K562 (cell line): ENCODE measurements at regions not wholly inside any gene's neighbourhood (a gene's known extent, or its start where the extent isn't known, plus 50 kb on each side); places are given as distances from the start of the nearest gene placed in this dataset.

Experiments
- ATAC-seq: fragments of 200-7000 bp; cut with Tn5 transposase; 3 replicates; pipeline ENCODE4 v1.9.1; 2020; ENCODE audit warnings: moderate library complexity
- BruUV-seq: library from RNA; stranded (reverse); fragments of 400-500 nt; replicated peaks from 2 replicates; lab custom pipeline; 2021; lab: Mats Ljungman, UMichigan
- CTCF ChIA-PET: fragments of 300-600 bp; formaldehyde crosslinking; extraction: SDS; loops from one replicate; lab custom pipeline; 2021; ENCODE audit warnings: low intra/inter-chr PET ratio; lab: Yijun Ruan, JAX
- POLR2A ChIA-PET: fragments of 300-600, 350-650 bp; sonication (Branson Sonifier 250); formaldehyde crosslinking; extraction: SDS; loops from one replicate; lab custom pipeline; 2021; ENCODE audit warnings: antibody characterized with exemption, inconsistent platforms; lab: Yijun Ruan, JAX
- DNase-seq, 4 experiments: peaks; one replicate each; pipeline versions ENCODE4 v3.0.0 to v3.0.0-alpha.2; 2011 to 2018; ENCODE audit warnings: low spot score in 3 of 4, mixed read lengths in 3 of 4; ENCODE audit errors: extremely low read depth in 1 of 4
- FAIRE-seq: peaks from 2 replicates; lab custom pipeline; 2011; peaks lifted over from hg19 to GRCh38; lab: Jason Lieb, UNC
- H2AFZ ChIP-seq: 2 replicates; pipeline ENCODE4 v1.6.0; 2011; ENCODE audit warnings: low read depth, low read length, control low read depth, inconsistent platforms
- H3K27ac ChIP-seq: fragments of 200-600 bp; 3 replicates; pipeline ENCODE4 v1.8.0; 2011; ENCODE audit warnings: low read depth, mild to moderate bottlenecking, control low read depth, inconsistent platforms, low read length, moderate library complexity, mixed read lengths; ENCODE audit errors: extremely low read depth
- H3K27me3 ChIP-seq, 2 experiments: fragments of 300-600 bp in 1 of 2; 2 replicates in 1 of 2; 3 replicates in 1 of 2; pipeline versions ENCODE4 v1.6.0 to v1.8.0; 2011; ENCODE audit warnings: inconsistent platforms in 2 of 2, low read length in 2 of 2, mild to moderate bottlenecking in 1 of 2, mixed read lengths in 1 of 2, moderate library complexity in 1 of 2; ENCODE audit not compliant: control insufficient read depth in 2 of 2, insufficient read depth in 2 of 2
- H3K36me3 ChIP-seq: fragments of 300-600 bp; 3 replicates; pipeline ENCODE4 v1.8.0; 2011; ENCODE audit warnings: mild to moderate bottlenecking, low read length, inconsistent platforms; ENCODE audit not compliant: control insufficient read depth, insufficient read depth
- H3K4me1 ChIP-seq, 2 experiments: fragments of 200-600 bp in 1 of 2; replicated peaks in 1 of 2; 2 replicates in 1 of 2; 3 replicates in 1 of 2; pipeline versions ENCODE4 v1.5.1 to v1.8.0; 2011; ENCODE audit warnings: inconsistent platforms in 2 of 2, low read length in 2 of 2, mild to moderate bottlenecking in 1 of 2, mixed read lengths in 1 of 2, moderate library complexity in 1 of 2; ENCODE audit not compliant: control insufficient read depth in 2 of 2, insufficient read depth in 2 of 2
- H3K4me2 ChIP-seq: 2 replicates; pipeline ENCODE4 v1.6.1; 2011; ENCODE audit warnings: low read length, control low read depth, inconsistent platforms, mixed read lengths; ENCODE audit not compliant: insufficient read depth
- H3K4me3 ChIP-seq: fragments of 200-600 bp; sonication (generic), shearing (Covaris generic); 2 replicates; pipeline ENCODE4 v1.5.1; 2016; ENCODE audit warnings: control low read depth, inconsistent platforms
- H3K79me2 ChIP-seq: fragments of 200-600 bp; 3 replicates; pipeline ENCODE4 v1.8.0; 2011; ENCODE audit warnings: low read length, inconsistent platforms; ENCODE audit not compliant: control insufficient read depth, insufficient read depth
- H3K9ac ChIP-seq, 2 experiments: 2 replicates each; pipeline versions ENCODE4 v1.6.0 to v1.6.1; 2011; ENCODE audit warnings: low read depth in 2 of 2, low read length in 2 of 2, control low read depth in 1 of 2, inconsistent platforms in 1 of 2, mild to moderate bottlenecking in 1 of 2, mixed read lengths in 1 of 2; ENCODE audit not compliant: insufficient read depth in 1 of 2
- H3K9me1 ChIP-seq: one replicate; pipeline ENCODE4 v1.6.0; 2011; ENCODE audit warnings: inconsistent platforms, mild to moderate bottlenecking, low read length, moderate library complexity; ENCODE audit not compliant: control insufficient read depth, insufficient read depth
- H3K9me3 ChIP-seq: replicated peaks from 2 replicates; pipeline ENCODE4 v1.5.1; 2011; ENCODE audit warnings: low read depth, low read length, inconsistent platforms; ENCODE audit not compliant: control insufficient read depth, insufficient read depth
- H4K20me1 ChIP-seq: replicated peaks from 2 replicates; pipeline ENCODE4 v1.6.1; 2011; ENCODE audit warnings: low read length, inconsistent platforms, mixed read lengths; ENCODE audit not compliant: control insufficient read depth, insufficient read depth
- MIER1 ChIP-seq: fragments of 450-650 bp; IDR thresholded peaks from 2 replicates; pipeline ENCODE4 v1.6.1; 2016; ENCODE audit warnings: antibody characterized with exemption, mild to moderate bottlenecking, low read depth
- PHF20 ChIP-seq: fragments of 450-650 bp; IDR thresholded peaks from 2 replicates; pipeline ENCODE4 v1.6.1; 2018; ENCODE audit not compliant: partially characterized antibody
- ZNF224 ChIP-seq: sonication (generic); formaldehyde crosslinking; IDR thresholded peaks from 2 replicates; pipeline ENCODE4 v1.8.0; 2022; ENCODE audit warnings: mild to moderate bottlenecking, missing genetic modification reagents
- WGBS: fragments of 100-300 bp; shearing (Covaris generic); methylation state at CpG from one replicate; pipeline ENCODE4 v1.1.6; 2016; ENCODE audit warnings: low coverage, mixed read lengths; ENCODE audit not compliant: insufficient coverage; ENCODE audit errors: missing lambda C conversion rate; 5-methylcytosine and 5-hydroxymethylcytosine counted together
- in situ Hi-C: fragments of 300-500 bp; cut with MboI; formaldehyde crosslinking; loops from 4 replicates; pipeline ENCODE4 v1.15.0; 2018; ENCODE audit warnings: inconsistent platforms, mixed read lengths
- intact Hi-C: fragments of 100-400 bp; cut with micrococcal nuclease; formaldehyde crosslinking; loops from 2 replicates; pipeline ENCODE4 v1.14.2; 2022
- TF ChIP-seq, protein P1 (sequence below): sonication (generic); formaldehyde crosslinking; IDR thresholded peaks from 2 replicates; pipeline ENCODE4 v1.8.0; 2022; ENCODE audit warnings: missing genetic modification reagents, mild to moderate bottlenecking, borderline replicate concordance

GRCh38 chr14:106788534-106788933, 1262.2 kb downstream of the TMEM121 start (continued):
- no peak for TF ChIP-seq ZNF224 (CRISPR knock-in tag)
- TF ChIP-seq, protein P1, sequence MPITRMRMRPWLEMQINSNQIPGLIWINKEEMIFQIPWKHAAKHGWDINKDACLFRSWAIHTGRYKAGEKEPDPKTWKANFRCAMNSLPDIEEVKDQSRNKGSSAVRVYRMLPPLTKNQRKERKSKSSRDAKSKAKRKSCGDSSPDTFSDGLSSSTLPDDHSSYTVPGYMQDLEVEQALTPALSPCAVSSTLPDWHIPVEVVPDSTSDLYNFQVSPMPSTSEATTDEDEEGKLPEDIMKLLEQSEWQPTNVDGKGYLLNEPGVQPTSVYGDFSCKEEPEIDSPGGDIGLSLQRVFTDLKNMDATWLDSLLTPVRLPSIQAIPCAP (CRISPR knock-in tag) = no peak

GRCh38 chr14:106789318-106789717, 1262.9 kb downstream of the TMEM121 start:
- in situ Hi-C loops = no loop called here
- 14% methylated on average over 3 of the region's 3 CpGs for WGBS
- DNase-seq = no peak

More at GRCh38 chr14:106789318-106789717, 1262.9 kb downstream of the TMEM121 start:
- no peak overlapping the region for H3K4me2 ChIP-seq
- H3K27ac ChIP-seq = no peak overlapping the region
- H3K9me3 ChIP-seq = no peaks in the 10 kb centered on the region
- H2AFZ ChIP-seq = no peak overlapping the region
- H4K20me1 ChIP-seq = no peaks in the 10 kb centered on the region
- H3K9ac ChIP-seq = no peak overlapping the region
- H3K9me1 ChIP-seq = no peaks in the 10 kb centered on the region
- FAIRE-seq (no peak), ATAC-seq (no peak)
- H3K36me3 ChIP-seq = no peaks in the 10 kb centered on the region
- BruUV-seq = no TSS peak
- ChIA-PET CTCF (no interaction called here), POLR2A (no interaction called here)
- H3K4me3 ChIP-seq = no peak overlapping the region
- no peaks in the 10 kb centered on the region for H3K79me2 ChIP-seq
- intact Hi-C loops = no loop called here
- TF ChIP-seq MIER1 (no peak), PHF20 (no peak)
- no peaks in the 10 kb centered on the region for H3K27me3 ChIP-seq
- H3K4me1 ChIP-seq = no peaks in the 10 kb centered on the region
